ENCODE measurements at regions not wholly inside any gene's neighbourhood (a gene's known extent, or its start where the extent isn't known, plus 50 kb on each side); places are given as distances from the start of the nearest gene placed in this dataset.
"Not testable (repeated sequence)": the region's sequence is repeated elsewhere in the genome, so short reads cannot be mapped to it uniquely, and the experiment has no call there.

DNA sequence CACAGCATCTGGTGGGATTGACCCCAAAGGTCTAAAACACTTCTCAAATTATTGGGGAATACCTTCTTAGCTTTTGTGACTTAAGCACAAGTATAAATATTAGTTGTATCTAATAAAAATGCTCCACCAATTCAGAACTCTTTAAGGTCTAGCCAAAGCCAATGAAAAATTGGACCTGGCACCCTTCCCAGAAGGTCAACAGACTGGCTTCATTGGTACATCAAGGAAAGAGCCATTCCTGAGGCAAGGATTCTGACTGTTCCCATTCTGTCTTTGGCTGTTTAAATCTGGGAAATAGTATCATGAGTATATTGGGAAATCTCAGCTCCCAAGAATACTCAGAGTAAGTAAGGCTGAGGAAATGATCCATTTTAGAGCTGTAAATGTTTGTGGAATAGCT lies 153.0 kb upstream of the TRPC5 start:
- Histone ChIP-seq H3K4me3 (no peak overlapping the region), H3K27ac (no peak overlapping the region)
- no peak for DNase-seq (ENCODE audit: low spot score)
- TF ChIP-seq CTCF (IDR thresholded peaks at IDR 0.05): no peak

- no peak for DNase-seq (ENCODE audit: low spot score)
- H3K27ac ChIP-seq: no peak overlapping the region
- TF ChIP-seq CTCF (IDR thresholded peaks at IDR 0.05): no peak
- no peak overlapping the region for H3K4me3 ChIP-seq
Observed at GRCh38 chrX:112233164-112233563, 150.6 kb upstream of the TRPC5 start.

- H3K4me3 ChIP-seq; H3K27ac ChIP-seq; DNase-seq (ENCODE audit: low spot score): not testable (repeated sequence)
Observed at GRCh38 chrX:112226795-112227194, 144.2 kb upstream of the TRPC5 start.

DNA sequence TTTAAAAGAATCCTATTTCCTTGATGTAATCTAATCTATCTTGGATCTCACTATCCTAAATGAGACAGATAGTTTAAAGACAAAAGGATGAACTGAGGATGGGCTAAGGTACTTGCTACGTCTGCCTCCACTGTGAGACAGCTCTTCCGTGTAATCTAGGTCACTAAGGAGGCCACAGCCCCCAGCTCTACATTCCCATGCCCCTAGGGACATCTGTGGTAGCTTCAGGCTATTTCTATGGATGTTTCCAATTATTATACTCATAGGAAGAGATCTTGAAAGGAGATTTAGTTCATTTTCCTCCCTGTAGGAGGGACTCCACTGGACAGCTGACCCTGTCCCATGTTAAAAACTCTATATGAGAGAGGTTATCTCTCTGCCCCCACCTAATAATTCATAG lies 140.8 kb upstream of the TRPC5 start:
- TF ChIP-seq CTCF (IDR thresholded peaks at IDR 0.05): no peak
- Histone ChIP-seq H3K27ac (no peak overlapping the region), H3K4me3 (no peak overlapping the region)
- DNase-seq (ENCODE audit: low spot score): no peak

DNA sequence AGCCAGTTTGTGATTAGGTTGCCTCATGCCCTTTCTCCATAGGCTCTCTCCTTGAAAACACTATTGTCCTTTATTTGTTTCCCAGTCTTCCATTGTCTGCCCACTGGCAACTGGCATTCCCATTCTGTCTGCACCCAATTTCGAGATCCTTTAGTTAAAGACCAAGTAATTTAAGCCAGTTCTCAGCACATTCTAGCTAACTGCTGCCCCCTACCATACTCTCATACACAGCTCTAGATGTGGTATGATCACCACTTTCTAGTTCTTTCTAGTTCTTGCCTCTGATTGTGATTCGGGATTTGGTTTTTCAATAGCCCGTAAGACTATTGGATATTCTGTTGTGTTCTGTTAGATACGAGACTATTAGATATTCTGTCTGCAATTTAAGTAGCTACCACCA lies 135.8 kb upstream of the TRPC5 start:
- no peak for DNase-seq (ENCODE audit: low spot score)
- TF ChIP-seq CTCF (IDR thresholded peaks at IDR 0.05): no peak
- no peak overlapping the region for H3K27ac ChIP-seq

GRCh38 chrX:112211459-112211858 lies 128.9 kb upstream of the TRPC5 start:
- no peak for TF ChIP-seq CTCF (IDR thresholded peaks at IDR 0.05)
- Histone ChIP-seq H3K4me3 (no peak overlapping the region), H3K27ac (no peak overlapping the region)
- no peak for DNase-seq (ENCODE audit: low spot score)

More for the DNA sequence above, 135.8 kb upstream of the TRPC5 start:
- no peak overlapping the region for H3K4me3 ChIP-seq

DNA sequence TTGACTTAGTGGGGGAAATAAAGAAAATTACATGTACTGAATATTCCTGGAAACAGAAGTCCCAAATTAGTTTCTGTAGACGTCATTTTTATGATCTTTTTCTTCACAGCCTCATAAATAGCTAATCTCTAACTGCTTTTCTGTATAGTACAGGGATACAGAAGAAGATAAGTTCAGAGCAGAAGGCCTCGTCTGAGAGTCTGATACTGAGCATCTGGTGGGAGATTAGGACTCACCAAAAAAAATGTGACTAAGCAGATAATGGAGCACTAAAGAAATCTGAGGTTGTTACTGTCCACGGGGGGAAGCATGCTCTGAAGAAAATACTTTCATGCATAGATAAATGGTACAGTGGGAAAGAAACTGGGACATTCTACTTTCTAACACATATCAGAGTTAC lies 115.3 kb upstream of the TRPC5 start:
- no peak for DNase-seq (ENCODE audit: low spot score)
- no peak overlapping the region for H3K27ac ChIP-seq
- no peak overlapping the region for H3K4me3 ChIP-seq
- no peak for TF ChIP-seq CTCF (IDR thresholded peaks at IDR 0.05)

GRCh38 chrX:112190646-112191045 lies 108.1 kb upstream of the TRPC5 start:
- no peak for TF ChIP-seq CTCF (IDR thresholded peaks at IDR 0.05)
- DNase-seq (ENCODE audit: low spot score): no peak
- Histone ChIP-seq H3K27ac (no peak overlapping the region), H3K4me3 (no peak overlapping the region)

- H3K27ac ChIP-seq: not testable (repeated sequence)
Observed at GRCh38 chrX:112181361-112181760, 98.8 kb upstream of the TRPC5 start.

More at GRCh38 chrX:112181361-112181760, 98.8 kb upstream of the TRPC5 start:
- DNase-seq (ENCODE audit: low spot score); H3K4me3 ChIP-seq: not testable (repeated sequence)

Data from coronary artery (tissue), 2 donors.